NOMO-1 treated with dmso at 0.1 percent for 144 hours (cell line): ENCODE measurements at regions not wholly inside any gene's neighbourhood (a gene's known extent, or its start where the extent isn't known, plus 50 kb on each side); places are given as distances from the start of the nearest gene placed in this dataset.
"Not testable (repeated sequence)": the region's sequence is repeated elsewhere in the genome, so short reads cannot be mapped to it uniquely, and the experiment has no call there.

ENCODE experiments used
- DNase-seq: peaks from one replicate; lab custom pipeline; 2025; ENCODE audit not compliant: unreplicated experiment; lab: John Stamatoyannopoulos, UW

DNA sequence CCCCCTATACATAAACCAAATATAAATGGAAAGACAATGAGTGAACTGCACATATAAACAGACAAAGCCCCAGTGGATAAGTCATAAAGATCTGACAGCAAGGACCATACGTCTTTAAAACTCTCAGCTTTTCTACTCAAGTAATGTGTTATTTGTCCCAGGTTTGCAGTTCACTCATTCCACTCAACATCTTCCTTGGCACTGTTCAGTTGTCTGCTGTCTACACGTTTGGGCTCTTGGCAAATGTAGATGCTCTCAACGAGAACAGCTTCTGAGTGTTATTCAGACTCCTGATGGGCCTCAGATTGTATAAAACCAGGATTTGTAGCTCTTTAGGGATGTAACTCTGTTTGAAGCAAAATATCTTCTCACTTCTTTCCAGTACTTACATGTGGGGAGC is 198.2 kb upstream of the SEMA6A start:
- DNase-seq: no peak

DNA sequence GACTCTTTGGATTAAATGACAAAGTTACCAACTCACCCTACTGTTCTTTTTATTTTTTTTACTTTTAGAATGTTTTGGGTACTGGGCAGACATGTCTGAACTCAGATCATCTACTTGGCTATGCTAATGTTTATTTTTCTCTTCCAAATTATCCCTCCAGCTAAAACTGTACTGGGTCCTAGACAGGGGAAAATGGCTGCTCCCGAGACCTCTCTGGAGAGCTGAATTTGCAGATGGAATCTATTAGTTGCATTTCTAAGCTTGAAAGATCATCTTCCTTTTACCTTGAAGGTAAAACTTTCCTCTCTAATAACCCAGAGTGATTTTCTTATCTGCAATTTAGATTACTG is 197.5 kb upstream of the SEMA6A start:
- DNase-seq: no peak

- no peak for DNase-seq
These were observed 197.0 kb upstream of the SEMA6A start for GRCh38 chr5:116771466-116772151.

GRCh38 chr5:116769953-116770352 is 195.3 kb upstream of the SEMA6A start:
- not testable (repeated sequence) for DNase-seq

DNA sequence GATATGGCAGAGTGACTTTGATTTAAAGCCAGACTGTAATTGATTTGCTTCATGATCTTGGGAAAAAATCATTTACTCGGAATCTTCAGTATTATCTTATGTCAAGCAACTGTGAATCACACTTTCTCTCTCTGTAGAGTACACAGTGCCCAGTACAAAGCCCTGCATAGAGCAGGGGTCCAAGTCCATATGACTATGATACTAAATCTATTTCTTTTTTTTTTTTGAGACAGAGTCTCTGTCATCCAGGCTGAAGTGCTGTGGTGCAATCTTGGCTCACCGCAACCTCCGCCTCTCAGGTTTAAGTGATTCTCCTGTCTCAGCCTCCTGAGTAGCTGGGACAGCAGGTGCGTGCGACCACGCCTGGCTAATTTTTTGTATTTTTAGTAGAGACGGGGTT is 194.8 kb upstream of the SEMA6A start:
- DNase-seq: no peak

- no peak for DNase-seq
These were observed 191.9 kb upstream of the SEMA6A start for GRCh38 chr5:116766470-116766947.

DNA sequence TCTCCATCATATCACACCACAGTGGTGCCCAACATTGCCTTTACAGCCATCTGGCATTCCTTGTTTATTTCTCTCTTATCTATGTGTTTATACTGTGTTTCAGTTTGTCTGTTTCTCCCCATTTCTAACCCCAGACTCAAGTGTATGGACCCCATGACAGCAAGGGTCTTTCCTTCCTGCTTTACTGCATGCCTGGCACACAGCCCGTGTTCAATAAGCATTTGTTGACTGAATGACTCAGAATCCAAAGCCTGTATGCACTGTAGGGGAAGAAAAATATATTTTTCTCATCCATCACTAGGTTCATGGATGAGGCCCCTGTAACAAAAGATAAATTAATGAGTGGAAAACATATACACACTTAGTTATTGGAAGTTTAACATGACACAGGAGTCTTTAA is 190.8 kb upstream of the SEMA6A start:
- DNase-seq: no peak

DNA sequence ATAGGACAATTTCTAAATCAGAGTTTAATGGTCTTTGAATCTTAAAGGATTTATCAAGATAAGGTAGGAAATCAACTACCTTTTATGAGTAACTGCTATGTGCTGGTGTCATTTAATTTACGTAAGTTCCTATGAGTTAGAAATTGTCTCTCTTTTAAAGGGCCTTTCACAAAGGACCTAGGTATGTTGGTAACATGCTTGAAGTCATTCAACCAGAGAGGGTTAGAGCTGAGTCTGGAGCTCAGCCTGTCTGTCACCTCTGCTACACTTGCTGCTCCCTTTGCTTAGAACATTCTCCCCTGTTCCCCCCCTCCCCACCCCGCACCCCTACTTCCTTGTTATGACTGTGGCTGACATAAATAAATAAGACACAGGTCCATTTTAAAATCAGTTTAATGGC is 190.3 kb upstream of the SEMA6A start:
- DNase-seq: no peak

- DNase-seq: no peak
These were observed 189.6 kb upstream of the SEMA6A start for GRCh38 chr5:116763987-116764866.

GRCh38 chr5:116759860-116760640 is 185.4 kb upstream of the SEMA6A start:
- DNase-seq: no peak

GRCh38 chr5:116757326-116757725 is 182.7 kb upstream of the SEMA6A start:
- DNase-seq: no peak

- no peak for DNase-seq
These were observed 181.9 kb upstream of the SEMA6A start for GRCh38 chr5:116756531-116756930.

DNA sequence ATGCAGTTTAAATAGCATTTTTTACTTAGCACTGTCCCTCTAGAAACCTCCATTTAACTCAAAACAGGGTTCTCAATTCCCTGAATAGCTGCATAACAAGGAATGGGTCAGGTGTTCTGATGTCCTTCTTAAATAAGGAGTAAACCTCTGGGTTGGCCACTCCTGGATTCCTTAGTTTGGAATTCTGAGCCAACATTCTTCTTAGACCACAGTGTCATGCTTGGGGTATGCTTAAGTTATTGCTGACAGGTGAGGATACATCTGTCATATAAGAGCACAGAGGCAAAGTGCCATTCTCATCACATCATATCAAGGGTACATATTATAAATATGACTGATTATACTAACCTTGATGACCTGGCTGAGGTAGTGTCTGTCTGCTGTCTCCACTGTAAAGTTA is 179.9 kb upstream of the SEMA6A start:
- no peak for DNase-seq

DNA sequence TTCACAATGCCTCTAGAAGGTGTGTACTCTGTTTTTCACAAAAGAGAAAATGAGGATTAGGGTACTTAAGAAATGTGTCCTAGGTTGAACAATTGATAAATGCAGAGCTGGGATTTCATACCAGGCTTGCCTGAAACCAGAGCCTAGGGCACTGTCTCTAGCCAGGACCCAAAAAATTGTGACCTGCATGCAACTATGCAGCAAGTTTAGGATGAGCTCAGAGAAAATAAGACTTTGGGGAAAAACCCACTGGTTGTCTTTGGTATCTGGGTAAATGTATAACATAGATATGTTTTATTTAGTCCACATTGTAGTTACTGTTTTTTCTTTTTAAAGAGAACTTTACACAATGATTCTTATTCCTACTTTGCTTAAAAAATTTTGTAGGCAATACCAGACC is 177.1 kb upstream of the SEMA6A start:
- DNase-seq: no peak

DNA sequence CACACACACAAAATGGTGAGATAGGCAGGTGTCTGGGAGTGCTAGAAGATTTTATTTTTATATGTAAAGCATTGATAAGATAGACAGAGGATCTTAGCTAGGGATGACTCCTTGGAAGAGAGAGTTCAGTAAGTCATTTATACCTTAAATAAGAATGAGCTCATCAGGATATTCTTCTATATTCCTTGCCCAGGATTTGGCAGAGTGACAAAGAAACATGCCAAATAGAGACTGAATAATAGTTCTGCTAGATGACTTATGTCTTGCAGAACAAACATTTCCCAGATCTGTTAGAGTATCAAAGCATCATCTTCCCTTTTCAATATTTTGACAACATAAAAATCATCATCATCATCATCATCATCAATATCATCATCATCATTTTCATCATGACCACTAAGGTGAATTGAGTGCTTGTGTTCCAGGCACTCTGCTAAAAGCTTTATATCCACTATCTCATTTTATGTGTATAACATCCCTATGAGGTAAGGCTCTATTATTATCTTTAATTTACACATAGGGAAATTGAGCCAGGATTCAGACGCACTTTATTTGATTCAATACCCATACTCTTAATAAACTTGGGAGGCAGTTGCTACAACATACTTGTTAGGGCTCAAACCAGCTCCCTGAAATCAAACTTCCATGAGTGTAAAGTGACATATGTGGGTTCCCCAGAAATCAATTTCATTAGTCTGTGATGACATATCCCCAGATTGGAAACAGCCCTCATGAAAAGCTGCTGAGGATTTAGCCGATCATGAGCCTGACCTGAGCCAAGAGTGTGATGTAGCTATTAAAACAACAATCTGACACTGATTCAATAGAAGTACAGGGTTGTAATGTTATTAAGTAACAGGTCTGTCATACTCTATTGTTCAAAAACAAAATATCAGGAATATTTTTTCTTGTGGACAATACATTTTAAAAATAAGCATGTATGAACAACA is 176.3 kb upstream of the SEMA6A start:
- DNase-seq: no peak

GRCh38 chr5:116747881-116748280 is 173.3 kb upstream of the SEMA6A start:
- DNase-seq: no peak

DNA sequence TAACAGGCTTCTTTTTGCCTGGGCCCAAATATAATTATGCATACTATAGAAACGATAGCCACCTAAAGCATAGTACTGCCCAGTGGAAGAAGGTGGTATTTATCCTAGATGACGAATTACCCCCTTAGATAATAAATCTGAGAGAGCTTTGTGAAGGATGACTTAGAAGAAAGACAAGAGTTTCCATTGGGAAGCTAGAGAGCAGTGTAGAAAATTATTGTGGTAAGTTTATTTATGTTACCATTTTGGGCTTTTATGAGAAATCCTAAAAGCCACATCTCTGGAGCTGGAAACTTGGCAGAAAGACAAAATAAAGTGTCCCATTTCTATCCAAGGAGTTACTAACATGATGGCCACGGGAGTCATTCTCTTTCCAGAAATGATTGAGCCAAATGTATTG is 172.0 kb upstream of the SEMA6A start:
- DNase-seq: no peak

DNA sequence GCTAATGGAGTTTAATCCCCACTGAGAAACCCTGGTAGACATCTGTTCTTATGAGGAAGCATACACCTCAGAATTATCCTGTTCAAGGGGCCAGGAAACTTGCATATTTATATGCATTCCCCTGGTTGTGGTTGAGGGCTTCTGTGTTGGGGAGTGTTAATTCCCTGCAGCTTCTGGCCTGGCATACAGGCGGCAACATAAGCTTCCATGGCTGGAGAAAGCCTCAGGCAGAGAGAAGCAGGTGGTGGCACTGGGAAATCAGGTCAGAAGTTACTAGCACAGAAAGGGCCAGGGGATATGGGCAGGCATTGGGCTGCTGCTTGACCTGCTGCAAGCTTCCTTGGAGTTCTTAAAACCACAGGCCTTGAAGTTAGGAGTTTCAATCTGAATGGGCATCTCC is 166.1 kb upstream of the SEMA6A start:
- no peak for DNase-seq

- DNase-seq: no peak
These were observed 164.9 kb upstream of the SEMA6A start for GRCh38 chr5:116739571-116739970.

GRCh38 chr5:116738615-116739261 is 164.1 kb upstream of the SEMA6A start:
- no peak for DNase-seq
